ENCODE measurements at regions not wholly inside any gene's neighbourhood (a gene's known extent, or its start where the extent isn't known, plus 50 kb on each side); places are given as distances from the start of the nearest gene placed in this dataset.

- no peak for TF ChIP-seq EZH2 (IDR thresholded peaks at IDR 0.05; ENCODE audit: insufficient read depth, poor library complexity, severe bottlenecking)
- no peak for TF ChIP-seq EZH2phosphoT487 (IDR thresholded peaks at IDR 0.05; ENCODE audit: insufficient read depth, low read depth)
These were observed 364.8 kb downstream of the TMEM121 start for GRCh38 chr14:105891221-105891602.
